Heart left ventricle (tissue), 16 donors: ENCODE measurements at regions not wholly inside any gene's neighbourhood (a gene's known extent, or its start where the extent isn't known, plus 50 kb on each side); places are given as distances from the start of the nearest gene placed in this dataset.

ENCODE experiments used
- ATAC-seq, 4 donors: fragments of 200-7000 bp; cut with Tn5 transposase; one replicate each; pipeline ENCODE4 v1.9.1; 2020 to 2022; ENCODE audit warnings: moderate library complexity in 4 of 4, mild to moderate bottlenecking in 3 of 4, moderate number of reproducible peaks in 1 of 4
- DNase-seq, 5 donors: peaks; one replicate each; pipeline ENCODE4 v3.0.0-alpha.2; 2020
- H3K27ac ChIP-seq, 12 donors: fragments of 200-600 bp; sonication (generic) in 4 of 12; one replicate each; pipeline versions ENCODE4 v1.5.0 to v1.8.0; 2016 to 2022; ENCODE audit warnings: mild to moderate bottlenecking in 2 of 12
- H3K27me3 ChIP-seq, 9 donors: fragments of 200-600 bp; sonication (generic) in 2 of 9; one replicate each; pipeline versions ENCODE4 v1.5.1 to v1.8.0; 2016 to 2022; ENCODE audit warnings: mild to moderate bottlenecking in 3 of 9
- H3K36me3 ChIP-seq, 9 donors: fragments of 200-600 bp; sonication (generic) in 2 of 9; one replicate each; pipeline versions ENCODE4 v1.5.0 to v1.8.0; 2018 to 2022; ENCODE audit warnings: mild to moderate bottlenecking in 2 of 9
- H3K4me1 ChIP-seq, 12 donors: fragments of 200-600 bp; sonication (generic) in 4 of 12; one replicate each; pipeline versions ENCODE4 v1.5.0 to v1.8.0; 2016 to 2022; ENCODE audit warnings: mild to moderate bottlenecking in 3 of 12
- H3K4me3 ChIP-seq, 12 donors: fragments of 200-600 bp; sonication (generic) in 4 of 12; one replicate each; pipeline versions ENCODE4 v1.5.0 to v1.8.0; 2017 to 2022; ENCODE audit warnings: mild to moderate bottlenecking in 9 of 12, moderate library complexity in 4 of 12
- H3K9me3 ChIP-seq, 12 donors: fragments of 200-600 bp; sonication (generic) in 4 of 12; one replicate each; pipeline versions ENCODE4 v1.5.0 to v1.8.0; 2016 to 2022; ENCODE audit warnings: mild to moderate bottlenecking in 1 of 12
- CTCF ChIP-seq, 12 donors: fragments of 200-600 bp; sonication (generic) in 4 of 12; IDR thresholded peaks; one replicate each; pipeline versions ENCODE4 v1.5.0 to v1.8.0; 2018 to 2022; ENCODE audit warnings: antibody characterized with exemption in 12 of 12, mild to moderate bottlenecking in 5 of 12
- POLR2A ChIP-seq, 2 donors: fragments of 450-650 bp; IDR thresholded peaks; one replicate each; pipeline ENCODE4 v1.6.1; 2017; ENCODE audit warnings: antibody characterized with exemption in 2 of 2, mild to moderate bottlenecking in 2 of 2, moderate library complexity in 2 of 2
- WGBS, 4 donors: extraction: QIAGEN DNeasy Blood & Tissue Kit in 2 of 4; methylation state at CpG; one replicate each; pipeline versions ENCODE4 v1.1.5 to v1.1.7; 2013 to 2018; 5-methylcytosine and 5-hydroxymethylcytosine counted together
- intact Hi-C, 10 donors: fragments of 100-400 bp; cut with DNase I; formaldehyde crosslinking; loops; one replicate each; pipeline versions ENCODE4 v1.11.1 to v1.14.2; 2022
- donor health status: ischemic (EF 13 %, LVEDD 7.1; RV severe dilation, severe dysfunction).
- donor health status: healthy with polysubstance abuse.
- donor health status: DM: no; HTN: yes; CAD: no.
- donor health status: DM: no; HTN: no; CAD: no.
- donor health status: ischemic (EF 25% LVEDD 6.9; RV normal size, moderate dysfunction).
- donor health status: ischemic (EF 25% LVEDD 5.7; RV mildly dilated, moderate dysfunction).
- donor health status: healthy.
- donor health status: DM: yes; HTN: yes; CAD: no.
- donor health status: ischemic (EF 35%, LVEDD 5.7; RV mildly dilated, moderate dysfunction).
- donor health status: nonischemic (EF 11% LVEDD 7.7; RV severe dilation, severe dysfunction).
- donor health status: DM: yes; HTN: yes; CAD: no.
- donor health status: PGD.
- donor health status: ischemic (EF 29% LVEDD 5.4; RV normal size, mild dysfunction).
- donor health status: nonischemic (EF 23%, LVEDD 6.1; RV moderate dilation, normal function).

GRCh38 chr1:198444792-198445191, 95.7 kb downstream of the ATP6V1G3 start:
- no peak for TF ChIP-seq CTCF (IDR thresholded peaks at IDR 0.05)
- no peak for TF ChIP-seq POLR2A (IDR thresholded peaks at IDR 0.05)
- Histone ChIP-seq H3K9me3 (no peaks in the 10 kb centered on the region), H3K36me3 (no peaks in the 10 kb centered on the region), H3K4me1 (peaks cover 0 to 6% (median 0%) of the 10 kb centered on the region in 12 donors), H3K27me3 (no peaks in the 10 kb centered on the region), H3K4me3 (no peak overlapping the region), H3K27ac (peak overlapping the region in 4 of 12 donors; percentile 4 to 59 (median 34))
- WGBS, 4 donors, result 38 to 53% (median 46%) methylated on average over 1 of the region's 1 CpG
- DNase-seq, result no peak
- intact Hi-C loops, result no loop called here
- ATAC-seq, result peak in 1 of 4 donors; percentile 64

GRCh38 chr1:198443365-198444233, 96.9 kb downstream of the ATP6V1G3 start:
- 92 to 96% (median 94%) methylated on average over 5 of the region's 5 CpGs for WGBS, 4 donors
- H3K27me3 ChIP-seq, result no peaks in the 10 kb centered on the region
- no peak overlapping the region for H3K27ac ChIP-seq
- no peaks in the 10 kb centered on the region for H3K4me1 ChIP-seq
- intact Hi-C loops, result no loop called here
- H3K9me3 ChIP-seq, result no peaks in the 10 kb centered on the region
- H3K36me3 ChIP-seq, result no peaks in the 10 kb centered on the region
- DNase-seq, result no peak
- no peak overlapping the region for H3K4me3 ChIP-seq
- ATAC-seq, result no peak
- TF ChIP-seq POLR2A (IDR thresholded peaks at IDR 0.05) (no peak), CTCF (IDR thresholded peaks at IDR 0.05) (no peak)

GRCh38 chr1:198440842-198441241, 99.6 kb downstream of the ATP6V1G3 start:
- Histone ChIP-seq H3K9me3 (no peaks in the 10 kb centered on the region), H3K27ac (no peak overlapping the region), H3K36me3 (no peaks in the 10 kb centered on the region), H3K27me3 (no peaks in the 10 kb centered on the region), H3K4me3 (no peak overlapping the region), H3K4me1 (no peaks in the 10 kb centered on the region)
- intact Hi-C loops, result no loop called here
- whole genome bisulfite sequencing, 4 donors, result 88 to 92% (median 91%) methylated on average over 6 of the region's 6 CpGs
- TF ChIP-seq POLR2A (IDR thresholded peaks at IDR 0.05) (no peak), CTCF (IDR thresholded peaks at IDR 0.05) (no peak)
- ATAC-seq (no peak), DNase-seq (no peak)

- H3K36me3 ChIP-seq, result no peaks in the 10 kb centered on the region
- intact Hi-C loops, result no loop called here
These were observed 103.1 kb downstream of the ATP6V1G3 start for GRCh38 chr1:198437332-198437731.

More at GRCh38 chr1:198437332-198437731, 103.1 kb downstream of the ATP6V1G3 start:
- TF ChIP-seq POLR2A (IDR thresholded peaks at IDR 0.05) (no peak), CTCF (IDR thresholded peaks at IDR 0.05) (no peak)
- no peaks in the 10 kb centered on the region for H3K4me1 ChIP-seq
- no peak for ATAC-seq
- H3K27me3 ChIP-seq, result no peaks in the 10 kb centered on the region
- H3K27ac ChIP-seq, result no peak overlapping the region
- H3K4me3 ChIP-seq, result no peak overlapping the region
- 77 to 88% (median 80%) methylated on average over 2 of the region's 2 CpGs for WGBS, 4 donors
- no peaks in the 10 kb centered on the region for H3K9me3 ChIP-seq
- no peak for DNase-seq
